Peyer's patch (tissue), 4 donors: ENCODE measurements at regions not wholly inside any gene's neighbourhood (a gene's known extent, or its start where the extent isn't known, plus 50 kb on each side); places are given as distances from the start of the nearest gene placed in this dataset.
"Not testable (repeated sequence)": the region's sequence is repeated elsewhere in the genome, so short reads cannot be mapped to it uniquely, and the experiment has no call there.

ENCODE experiments used
- DNase-seq, 3 donors: peaks; one replicate each; pipeline ENCODE4 v3.0.0-alpha.2; 2017 to 2019
- H3K27ac ChIP-seq, 4 donors: fragments of 200-600 bp; sonication (generic); one replicate each; pipeline ENCODE4 v1.5.1; 2016 to 2019
- H3K27me3 ChIP-seq, 2 donors: fragments of 200-600 bp; sonication (generic); one replicate each; pipeline ENCODE4 v1.5.1; 2019
- H3K36me3 ChIP-seq, 3 donors: fragments of 200-600 bp; sonication (generic); one replicate each; pipeline ENCODE4 v1.5.1; 2016 to 2019
- H3K4me1 ChIP-seq, 4 donors: fragments of 200-600 bp; sonication (generic); one replicate each; pipeline ENCODE4 v1.5.1; 2016 to 2019
- H3K4me3 ChIP-seq, 4 donors: fragments of 200-600 bp; sonication (generic); 1 replicate in 3 of 4; 2 replicates in 1 of 4; pipeline ENCODE4 v1.5.1; 2016 to 2019; ENCODE audit warnings: mild to moderate bottlenecking in 1 of 4
- H3K9me3 ChIP-seq, 4 donors: fragments of 200-600 bp; sonication (generic); one replicate each; pipeline ENCODE4 v1.5.1; 2016 to 2019; ENCODE audit warnings: mild to moderate bottlenecking in 1 of 4
- CTCF ChIP-seq, 6 experiments: fragments of 450-650 bp in 4 of 6; fragments of 200-600 bp in 2 of 6; sonication (generic) in 1 of 6; IDR thresholded peaks; one replicate each; pipeline ENCODE4 v1.5.1; 2017 to 2019; ENCODE audit warnings: antibody characterized with exemption in 6 of 6, mild to moderate bottlenecking in 3 of 6, moderate library complexity in 1 of 6
- POLR2A ChIP-seq, 2 donors: fragments of 450-650 bp; IDR thresholded peaks; one replicate each; pipeline ENCODE4 v1.5.1; 2017; ENCODE audit warnings: antibody characterized with exemption in 2 of 2, mild to moderate bottlenecking in 2 of 2, moderate library complexity in 2 of 2

GRCh38 chr3:71944482-71945065 is 159.6 kb upstream of the PROK2 start:
- DNase-seq, result no peak
- Histone ChIP-seq H3K27ac (no peak overlapping the region), H3K27me3 (no peaks in the 10 kb centered on the region), H3K9me3 (no peaks in the 10 kb centered on the region), H3K4me1 (no peaks in the 10 kb centered on the region), H3K4me3 (no peak overlapping the region), H3K36me3 (no peaks in the 10 kb centered on the region)
- TF ChIP-seq CTCF (IDR thresholded peaks at IDR 0.05), result no peak
- no peak for TF ChIP-seq POLR2A (IDR thresholded peaks at IDR 0.05)

- Histone ChIP-seq H3K27ac (no peak overlapping the region), H3K4me3 (no peak overlapping the region), H3K9me3 (no peaks in the 10 kb centered on the region), H3K36me3 (no peaks in the 10 kb centered on the region), H3K4me1 (no peaks in the 10 kb centered on the region), H3K27me3 (no peaks in the 10 kb centered on the region)
- DNase-seq, result no peak
- TF ChIP-seq POLR2A (IDR thresholded peaks at IDR 0.05) (no peak), CTCF (IDR thresholded peaks at IDR 0.05) (no peak)
These were observed 157.7 kb upstream of the PROK2 start for GRCh38 chr3:71942432-71943187.

- Histone ChIP-seq H3K4me3 (no peak overlapping the region), H3K27ac (no peak overlapping the region), H3K36me3 (no peaks in the 10 kb centered on the region), H3K4me1 (no peaks in the 10 kb centered on the region), H3K9me3 (no peaks in the 10 kb centered on the region), H3K27me3 (no peaks in the 10 kb centered on the region)
- no peak for DNase-seq
- TF ChIP-seq CTCF (IDR thresholded peaks at IDR 0.05) (no peak), POLR2A (IDR thresholded peaks at IDR 0.05) (no peak)
These were observed 155.5 kb upstream of the PROK2 start for GRCh38 chr3:71940486-71940885.

- H3K4me3 ChIP-seq, H3K27ac ChIP-seq, H3K27me3 ChIP-seq, DNase-seq, H3K4me1 ChIP-seq, H3K9me3 ChIP-seq, H3K36me3 ChIP-seq: not testable (repeated sequence)
These were observed 153.1 kb upstream of the PROK2 start for GRCh38 chr3:71938081-71938480.

- no peaks in the 10 kb centered on the region for H3K4me1 ChIP-seq
- no peak overlapping the region for H3K27ac ChIP-seq
- TF ChIP-seq CTCF (IDR thresholded peaks at IDR 0.05), result no peak
- no peak for TF ChIP-seq POLR2A (IDR thresholded peaks at IDR 0.05)
- H3K9me3 ChIP-seq, result no peaks in the 10 kb centered on the region
- DNase-seq, result no peak
- H3K4me3 ChIP-seq, result no peak overlapping the region
- H3K36me3 ChIP-seq, result no peaks in the 10 kb centered on the region
- H3K27me3 ChIP-seq, result no peaks in the 10 kb centered on the region
These were observed 151.7 kb upstream of the PROK2 start for GRCh38 chr3:71936681-71937080.

- no peak overlapping the region for H3K27ac ChIP-seq
- no peak for TF ChIP-seq CTCF (IDR thresholded peaks at IDR 0.05)
- TF ChIP-seq POLR2A (IDR thresholded peaks at IDR 0.05), result no peak
- H3K36me3 ChIP-seq, result no peaks in the 10 kb centered on the region
- H3K9me3 ChIP-seq, result no peaks in the 10 kb centered on the region
- no peaks in the 10 kb centered on the region for H3K27me3 ChIP-seq
- no peak for DNase-seq
- no peak overlapping the region for H3K4me3 ChIP-seq
- no peaks in the 10 kb centered on the region for H3K4me1 ChIP-seq
These were observed 149.7 kb upstream of the PROK2 start for GRCh38 chr3:71934520-71935270.
